Peyer's patch (tissue), 4 donors: ENCODE measurements at regions not wholly inside any gene's neighbourhood (a gene's known extent, or its start where the extent isn't known, plus 50 kb on each side); places are given as distances from the start of the nearest gene placed in this dataset.

Experiments used
- DNase-seq, 3 donors: peaks; one replicate each; pipeline ENCODE4 v3.0.0-alpha.2; 2017 to 2019
- H3K27ac ChIP-seq, 4 donors: fragments of 200-600 bp; sonication (generic); one replicate each; pipeline ENCODE4 v1.5.1; 2016 to 2019
- H3K27me3 ChIP-seq, 2 donors: fragments of 200-600 bp; sonication (generic); one replicate each; pipeline ENCODE4 v1.5.1; 2019
- H3K36me3 ChIP-seq, 3 donors: fragments of 200-600 bp; sonication (generic); one replicate each; pipeline ENCODE4 v1.5.1; 2016 to 2019
- H3K4me1 ChIP-seq, 4 donors: fragments of 200-600 bp; sonication (generic); one replicate each; pipeline ENCODE4 v1.5.1; 2016 to 2019
- H3K4me3 ChIP-seq, 4 donors: fragments of 200-600 bp; sonication (generic); 1 replicate in 3 of 4; 2 replicates in 1 of 4; pipeline ENCODE4 v1.5.1; 2016 to 2019; ENCODE audit warnings: mild to moderate bottlenecking in 1 of 4
- H3K9me3 ChIP-seq, 4 donors: fragments of 200-600 bp; sonication (generic); one replicate each; pipeline ENCODE4 v1.5.1; 2016 to 2019; ENCODE audit warnings: mild to moderate bottlenecking in 1 of 4
- POLR2A ChIP-seq, 2 donors: fragments of 450-650 bp; IDR thresholded peaks; one replicate each; pipeline ENCODE4 v1.5.1; 2017; ENCODE audit warnings: antibody characterized with exemption in 2 of 2, mild to moderate bottlenecking in 2 of 2, moderate library complexity in 2 of 2
- TF ChIP-seq, protein P1 (sequence below), 6 experiments: fragments of 450-650 bp in 4 of 6; fragments of 200-600 bp in 2 of 6; sonication (generic) in 1 of 6; IDR thresholded peaks; one replicate each; pipeline ENCODE4 v1.5.1; 2017 to 2019; ENCODE audit warnings: antibody characterized with exemption in 6 of 6, mild to moderate bottlenecking in 3 of 6, moderate library complexity in 1 of 6

DNA sequence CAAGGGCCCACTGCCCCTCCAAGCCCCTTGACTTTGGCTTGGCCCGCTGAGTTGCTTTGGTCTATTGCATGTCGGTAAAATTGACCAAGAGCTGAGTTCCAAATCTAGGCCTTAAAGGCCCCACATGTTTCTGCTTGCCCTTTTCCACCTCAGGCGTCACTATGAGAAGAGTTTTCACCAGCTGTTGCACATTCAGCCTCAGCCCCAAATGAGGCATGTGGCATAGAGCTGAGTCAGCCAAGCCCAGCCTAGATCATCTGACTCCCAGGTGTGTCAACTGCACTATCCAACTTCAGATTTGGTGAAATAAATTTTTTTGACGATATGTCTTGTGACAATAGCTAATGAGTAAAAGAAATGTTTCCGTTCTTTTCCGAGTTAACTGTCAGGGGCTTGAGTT, 424.5 kb upstream of the FAM47C start:
- Histone ChIP-seq H3K27ac (no peak overlapping the region), H3K27me3 (no peaks in the 10 kb centered on the region), H3K36me3 (no peaks in the 10 kb centered on the region), H3K4me1 (no peaks in the 10 kb centered on the region), H3K4me3 (no peak overlapping the region), H3K9me3 (no peaks in the 10 kb centered on the region)
- no peak for TF ChIP-seq POLR2A (IDR thresholded peaks at IDR 0.05)
- TF ChIP-seq, protein P1, sequence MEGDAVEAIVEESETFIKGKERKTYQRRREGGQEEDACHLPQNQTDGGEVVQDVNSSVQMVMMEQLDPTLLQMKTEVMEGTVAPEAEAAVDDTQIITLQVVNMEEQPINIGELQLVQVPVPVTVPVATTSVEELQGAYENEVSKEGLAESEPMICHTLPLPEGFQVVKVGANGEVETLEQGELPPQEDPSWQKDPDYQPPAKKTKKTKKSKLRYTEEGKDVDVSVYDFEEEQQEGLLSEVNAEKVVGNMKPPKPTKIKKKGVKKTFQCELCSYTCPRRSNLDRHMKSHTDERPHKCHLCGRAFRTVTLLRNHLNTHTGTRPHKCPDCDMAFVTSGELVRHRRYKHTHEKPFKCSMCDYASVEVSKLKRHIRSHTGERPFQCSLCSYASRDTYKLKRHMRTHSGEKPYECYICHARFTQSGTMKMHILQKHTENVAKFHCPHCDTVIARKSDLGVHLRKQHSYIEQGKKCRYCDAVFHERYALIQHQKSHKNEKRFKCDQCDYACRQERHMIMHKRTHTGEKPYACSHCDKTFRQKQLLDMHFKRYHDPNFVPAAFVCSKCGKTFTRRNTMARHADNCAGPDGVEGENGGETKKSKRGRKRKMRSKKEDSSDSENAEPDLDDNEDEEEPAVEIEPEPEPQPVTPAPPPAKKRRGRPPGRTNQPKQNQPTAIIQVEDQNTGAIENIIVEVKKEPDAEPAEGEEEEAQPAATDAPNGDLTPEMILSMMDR (IDR thresholded peaks at IDR 0.05): no peak
- no peak for DNase-seq

DNA sequence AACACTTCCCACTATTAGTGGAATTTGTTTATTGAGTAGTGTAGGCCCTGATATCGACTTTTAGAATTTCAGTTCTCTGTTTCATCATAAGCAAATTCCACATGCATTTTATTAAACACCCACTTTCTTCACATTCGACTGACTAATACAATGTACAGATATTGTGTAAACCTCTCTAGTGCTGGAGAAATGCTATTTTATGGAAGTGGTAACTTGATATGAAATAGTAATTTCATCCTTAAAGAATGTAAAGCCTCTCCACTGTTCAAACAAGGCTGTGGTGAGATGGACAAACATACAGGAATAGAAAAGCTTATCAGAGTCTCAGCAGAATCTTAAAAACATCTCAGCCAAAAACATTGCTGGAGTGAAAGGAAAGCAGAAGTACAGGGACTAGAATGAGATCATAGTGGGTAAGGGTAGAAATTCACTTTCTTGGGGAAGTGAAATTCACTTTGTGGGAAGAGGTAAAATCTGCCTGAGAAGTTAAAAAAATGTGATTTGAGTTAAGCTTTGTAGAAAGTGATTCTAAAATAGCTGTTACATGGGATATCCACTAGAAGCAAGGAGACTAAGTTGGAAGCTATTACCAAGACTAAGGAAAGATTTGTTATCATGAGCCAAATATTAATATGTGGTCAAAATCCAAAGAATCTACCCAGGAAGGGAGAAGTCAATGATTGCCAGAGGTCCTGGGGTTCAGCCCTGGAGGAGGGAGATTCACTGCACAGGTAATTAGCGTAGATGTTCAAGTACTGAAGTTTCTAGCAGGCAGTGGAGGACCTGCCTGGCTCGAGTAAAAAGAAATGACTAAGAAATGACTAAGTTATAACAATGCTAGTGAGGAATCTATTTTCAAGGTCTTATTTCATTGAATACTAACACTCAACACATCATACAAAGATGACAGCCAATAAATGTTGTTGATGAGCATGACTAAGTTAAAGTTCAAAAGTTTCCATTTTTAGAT, 398.3 kb upstream of the FAM47C start:
- no peak overlapping the region for H3K27ac ChIP-seq
- H3K4me3 ChIP-seq: no peak overlapping the region
- no peaks in the 10 kb centered on the region for H3K27me3 ChIP-seq
- no peak for DNase-seq
- no peak for TF ChIP-seq POLR2A (IDR thresholded peaks at IDR 0.05)
- TF ChIP-seq, protein P1 (IDR thresholded peaks at IDR 0.05): no peak
- H3K4me1 ChIP-seq: no peaks in the 10 kb centered on the region
- H3K36me3 ChIP-seq: no peaks in the 10 kb centered on the region
- H3K9me3 ChIP-seq: no peaks in the 10 kb centered on the region

DNA sequence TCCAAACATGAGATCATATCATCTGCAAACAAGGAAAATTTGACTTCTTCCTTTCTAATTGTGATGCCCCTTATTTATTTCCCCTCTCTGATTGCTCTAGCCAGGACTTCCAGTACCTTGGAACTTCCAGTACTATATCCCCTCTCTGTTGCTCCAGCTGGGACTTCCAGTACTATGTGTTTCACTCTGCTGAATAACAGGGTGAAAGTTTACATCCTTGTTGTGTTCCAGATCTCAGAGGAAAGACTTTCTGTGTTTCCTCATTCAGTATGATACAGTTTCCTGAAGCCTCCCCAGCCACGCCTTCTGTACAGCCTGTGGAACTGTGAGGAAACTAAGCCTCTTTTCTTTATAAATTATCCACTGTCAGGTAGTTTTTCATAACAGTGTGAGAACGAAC, 381.3 kb upstream of the FAM47C start:
- no peak for TF ChIP-seq POLR2A (IDR thresholded peaks at IDR 0.05)
- TF ChIP-seq, protein P1 (IDR thresholded peaks at IDR 0.05): no peak
- H3K27me3 ChIP-seq: no peaks in the 10 kb centered on the region
- no peak overlapping the region for H3K4me3 ChIP-seq
- H3K9me3 ChIP-seq: no peaks in the 10 kb centered on the region
- H3K27ac ChIP-seq: no peak overlapping the region
- no peaks in the 10 kb centered on the region for H3K36me3 ChIP-seq
- no peak for DNase-seq
- H3K4me1 ChIP-seq: no peaks in the 10 kb centered on the region

DNA sequence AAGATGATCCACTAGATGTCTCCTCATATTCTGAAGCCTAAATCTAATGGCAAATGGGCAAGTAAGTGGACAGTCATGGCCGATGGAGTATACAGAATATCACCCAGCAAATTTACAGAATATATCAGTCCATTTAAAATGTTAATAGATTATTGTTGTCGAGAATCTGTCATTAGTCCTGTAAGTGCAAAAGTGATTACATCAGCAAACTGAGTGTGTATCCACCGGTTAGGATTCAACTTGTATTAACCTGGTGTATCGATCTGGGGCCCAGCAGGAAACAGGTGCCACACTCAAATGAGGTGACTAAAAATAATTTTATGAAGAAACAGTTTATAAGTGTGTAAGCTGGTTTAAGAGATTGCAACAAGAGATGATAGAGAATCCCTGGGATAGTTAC, 367.9 kb upstream of the FAM47C start:
- Histone ChIP-seq H3K27ac (no peak overlapping the region), H3K4me1 (no peaks in the 10 kb centered on the region), H3K36me3 (no peaks in the 10 kb centered on the region), H3K27me3 (no peaks in the 10 kb centered on the region), H3K9me3 (no peaks in the 10 kb centered on the region), H3K4me3 (no peak overlapping the region)
- TF ChIP-seq, protein P1 (IDR thresholded peaks at IDR 0.05): no peak
- no peak for TF ChIP-seq POLR2A (IDR thresholded peaks at IDR 0.05)
- DNase-seq: no peak

DNA sequence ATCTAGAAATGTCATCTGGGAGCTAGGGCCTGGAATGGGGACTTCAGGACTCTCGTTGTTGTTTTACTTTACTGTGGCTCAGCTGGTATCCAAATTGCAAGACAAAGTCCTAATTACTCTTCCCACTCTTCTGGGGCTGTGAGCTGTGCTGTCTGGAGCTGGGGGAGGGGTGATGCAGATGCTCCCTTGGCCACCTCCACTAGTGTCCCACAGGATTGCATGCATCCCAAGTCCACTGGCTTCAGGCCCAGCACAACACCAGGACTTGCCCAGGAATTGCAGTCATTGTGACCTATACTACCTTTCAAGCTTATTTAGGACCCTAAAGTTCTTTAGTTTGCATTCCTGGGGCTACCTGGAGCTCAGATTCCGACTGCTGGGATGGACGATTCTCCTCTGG, 366.1 kb upstream of the FAM47C start:
- Histone ChIP-seq H3K36me3 (no peaks in the 10 kb centered on the region), H3K4me1 (no peaks in the 10 kb centered on the region), H3K27me3 (no peaks in the 10 kb centered on the region), H3K9me3 (no peaks in the 10 kb centered on the region), H3K27ac (no peak overlapping the region), H3K4me3 (no peak overlapping the region)
- TF ChIP-seq, protein P1 (IDR thresholded peaks at IDR 0.05): no peak
- TF ChIP-seq POLR2A (IDR thresholded peaks at IDR 0.05): no peak
- DNase-seq: no peak
